ENCODE measurements at regions not wholly inside any gene's neighbourhood (a gene's known extent, or its start where the extent isn't known, plus 50 kb on each side); places are given as distances from the start of the nearest gene placed in this dataset.

DNA sequence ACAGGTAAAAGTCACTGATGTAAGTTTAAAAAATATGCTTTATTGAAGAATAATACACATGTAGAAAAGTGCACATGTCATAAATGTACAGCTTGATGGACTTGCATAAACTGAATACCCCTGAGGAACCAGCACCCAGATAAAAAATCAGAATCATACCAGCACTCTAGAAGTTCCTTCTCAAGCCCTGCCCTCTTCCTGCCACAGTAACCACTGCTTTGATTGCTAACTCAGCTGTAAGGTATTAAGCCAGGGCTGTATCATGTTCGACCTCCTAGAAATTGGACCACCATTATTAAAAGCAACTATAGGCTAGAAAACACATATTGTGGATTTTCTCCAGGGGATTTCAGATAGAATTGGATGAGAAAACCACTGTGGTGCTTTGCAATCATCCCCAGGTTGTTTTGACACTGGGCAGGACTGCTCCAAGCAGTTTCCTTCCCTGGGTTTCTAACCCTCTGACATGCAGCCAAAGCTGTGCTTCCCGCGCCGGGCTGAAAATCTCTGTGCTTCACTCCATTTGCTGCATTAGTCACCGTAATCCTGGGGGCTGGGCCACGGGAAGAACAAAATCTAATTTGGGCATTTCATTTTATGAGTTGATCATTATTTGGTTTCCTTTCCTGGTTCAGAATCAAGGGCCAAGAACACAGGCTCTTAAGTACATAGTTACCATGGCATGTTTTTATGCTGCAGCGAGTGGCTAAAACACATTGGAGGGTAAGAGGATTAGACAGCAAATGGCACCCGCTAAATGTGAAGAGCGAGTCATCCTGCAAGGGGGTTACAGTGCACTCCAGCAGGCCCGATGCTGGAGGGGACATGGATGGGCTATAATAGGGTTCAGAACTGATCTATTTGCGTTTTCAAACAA, 139.4 kb upstream of the IL12B start:
- TF ChIP-seq, protein P1, sequence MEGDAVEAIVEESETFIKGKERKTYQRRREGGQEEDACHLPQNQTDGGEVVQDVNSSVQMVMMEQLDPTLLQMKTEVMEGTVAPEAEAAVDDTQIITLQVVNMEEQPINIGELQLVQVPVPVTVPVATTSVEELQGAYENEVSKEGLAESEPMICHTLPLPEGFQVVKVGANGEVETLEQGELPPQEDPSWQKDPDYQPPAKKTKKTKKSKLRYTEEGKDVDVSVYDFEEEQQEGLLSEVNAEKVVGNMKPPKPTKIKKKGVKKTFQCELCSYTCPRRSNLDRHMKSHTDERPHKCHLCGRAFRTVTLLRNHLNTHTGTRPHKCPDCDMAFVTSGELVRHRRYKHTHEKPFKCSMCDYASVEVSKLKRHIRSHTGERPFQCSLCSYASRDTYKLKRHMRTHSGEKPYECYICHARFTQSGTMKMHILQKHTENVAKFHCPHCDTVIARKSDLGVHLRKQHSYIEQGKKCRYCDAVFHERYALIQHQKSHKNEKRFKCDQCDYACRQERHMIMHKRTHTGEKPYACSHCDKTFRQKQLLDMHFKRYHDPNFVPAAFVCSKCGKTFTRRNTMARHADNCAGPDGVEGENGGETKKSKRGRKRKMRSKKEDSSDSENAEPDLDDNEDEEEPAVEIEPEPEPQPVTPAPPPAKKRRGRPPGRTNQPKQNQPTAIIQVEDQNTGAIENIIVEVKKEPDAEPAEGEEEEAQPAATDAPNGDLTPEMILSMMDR (IDR thresholded peaks at IDR 0.05 in 8 of 11, conservative IDR thresholded peaks at IDR 0.05 in 3 of 11), result no peak
- no peak for TF ChIP-seq POLR2AphosphoS5 (IDR thresholded peaks at IDR 0.05)
